NCI-H748 treated with DMSO at 0.1 percent for 48 hours (cell line): ENCODE measurements at regions not wholly inside any gene's neighbourhood (a gene's known extent, or its start where the extent isn't known, plus 50 kb on each side); places are given as distances from the start of the nearest gene placed in this dataset.

Experiments used
- DNase-seq: peaks from one replicate; lab custom pipeline; 2025; lab: John Stamatoyannopoulos, UW

DNA sequence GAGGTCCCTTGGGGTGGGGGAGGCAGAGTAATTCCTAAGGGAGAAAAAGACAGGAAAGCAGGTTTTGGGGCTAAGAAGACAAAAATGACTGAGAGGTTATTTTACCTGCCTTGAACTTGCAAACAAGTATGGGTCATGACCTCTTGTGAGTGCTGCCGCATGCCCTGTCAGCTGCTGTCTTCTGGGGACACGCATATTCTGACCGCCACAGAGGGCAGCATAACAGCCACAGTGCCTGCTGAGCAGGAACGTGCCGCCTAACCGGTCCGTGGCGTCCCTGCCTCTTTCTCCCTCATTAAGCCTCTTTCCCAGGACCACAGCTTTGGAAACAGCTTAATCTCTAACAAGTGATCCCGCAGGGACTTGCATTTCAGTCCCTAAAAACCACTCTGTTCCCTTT is 51.3 kb upstream of the KCNA1 start:
- DNase-seq: no peak

GRCh38 chr12:4859478-4860210 is 50.1 kb upstream of the KCNA1 start:
- DNase-seq: no peak
